Fibroblast of lung (primary cell): ENCODE measurements at regions not wholly inside any gene's neighbourhood (a gene's known extent, or its start where the extent isn't known, plus 50 kb on each side); places are given as distances from the start of the nearest gene placed in this dataset.

Source experiments
- DNase-seq, 2 donors: peaks; one replicate each; pipeline versions ENCODE4 v3.0.0 to v3.0.0-alpha.2; 2010; ENCODE audit warnings: low read depth in 2 of 2
- H2AFZ ChIP-seq: 2 replicates; pipeline ENCODE4 v1.5.1; 2012; ENCODE audit warnings: low read length, control low read depth, inconsistent platforms
- H3K27ac ChIP-seq: 2 replicates; pipeline ENCODE4 v1.5.1; 2011; ENCODE audit warnings: low read length, control low read depth; ENCODE audit not compliant: insufficient read depth
- H3K27me3 ChIP-seq: 2 replicates; pipeline ENCODE4 v1.5.1; 2011; ENCODE audit warnings: mild to moderate bottlenecking, low read length; ENCODE audit not compliant: control insufficient read depth, insufficient read depth
- H3K36me3 ChIP-seq: 2 replicates; pipeline ENCODE4 v1.5.1; 2011; ENCODE audit warnings: low read length; ENCODE audit not compliant: control insufficient read depth, insufficient read depth
- H3K4me1 ChIP-seq: 2 replicates; pipeline ENCODE4 v1.5.1; 2011; ENCODE audit warnings: low read length; ENCODE audit not compliant: control insufficient read depth, insufficient read depth; ENCODE audit errors: extremely low read depth
- H3K4me2 ChIP-seq: 2 replicates; pipeline ENCODE4 v1.5.1; 2011; ENCODE audit warnings: low read length, control low read depth; ENCODE audit not compliant: insufficient read depth; ENCODE audit errors: extremely low read depth
- H3K4me3 ChIP-seq, 4 experiments: fragments of 200-600 bp in 1 of 4; sonication (generic) in 1 of 4; replicated peaks in 1 of 4; 2 replicates each; pipeline ENCODE4 v1.5.1; 2011 to 2016; ENCODE audit warnings: low read length in 4 of 4, low read depth in 3 of 4, mild to moderate bottlenecking in 3 of 4, control low read depth in 2 of 4, inconsistent platforms in 1 of 4, mixed read lengths in 1 of 4; ENCODE audit not compliant: insufficient read depth in 1 of 4; ENCODE audit errors: control extremely low read depth in 1 of 4
- H3K79me2 ChIP-seq: 2 replicates; pipeline ENCODE4 v1.5.1; 2012; ENCODE audit warnings: mild to moderate bottlenecking, low read length, inconsistent platforms; ENCODE audit not compliant: control insufficient read depth, insufficient read depth
- H3K9ac ChIP-seq: 2 replicates; pipeline ENCODE4 v1.5.1; 2011; ENCODE audit warnings: mild to moderate bottlenecking, low read length, control low read depth; ENCODE audit not compliant: insufficient read depth
- H3K9me3 ChIP-seq: 2 replicates; pipeline ENCODE4 v1.5.1; 2012; ENCODE audit warnings: low read depth, low read length; ENCODE audit not compliant: control insufficient read depth, insufficient read depth
- H4K20me1 ChIP-seq: 2 replicates; pipeline ENCODE4 v1.5.1; 2011; ENCODE audit warnings: low read length; ENCODE audit not compliant: control insufficient read depth, insufficient read depth; ENCODE audit errors: extremely low read depth
- CTCF ChIP-seq, 2 donors: IDR thresholded peaks in 1 of 2; conservative IDR thresholded peaks in 1 of 2; 1 replicate in 1 of 2; 2 replicates in 1 of 2; pipeline ENCODE4 v1.5.1; 2011 to 2012; ENCODE audit warnings: low read length in 2 of 2, control low read depth in 1 of 2, inconsistent platforms in 1 of 2, low read depth in 1 of 2, mild to moderate bottlenecking in 1 of 2
- EZH2 ChIP-seq: IDR thresholded peaks from 2 replicates; pipeline ENCODE4 v1.5.1; 2012; ENCODE audit warnings: low read length, control low read depth, mild to moderate bottlenecking; ENCODE audit errors: missing control alignments

- H3K9ac ChIP-seq, result no peak overlapping the region
- no peaks in the 10 kb centered on the region for H3K36me3 ChIP-seq
- H3K27ac ChIP-seq, result no peak overlapping the region
- no peak for DNase-seq
- no peaks in the 10 kb centered on the region for H3K79me2 ChIP-seq
- TF ChIP-seq EZH2, result no peak
- TF ChIP-seq CTCF (conservative IDR thresholded peaks at IDR 0.05 in 1 of 2, IDR thresholded peaks at IDR 0.05 in 1 of 2; ENCODE audit: low read depth in 1 of 2, low read length in 2 of 2), result no peak
- no peaks in the 10 kb centered on the region for H4K20me1 ChIP-seq
- H3K4me1 ChIP-seq, result no peaks in the 10 kb centered on the region
- no peaks in the 10 kb centered on the region for H3K27me3 ChIP-seq
- no peak overlapping the region for H2AFZ ChIP-seq
- H3K4me3 ChIP-seq, result no peak overlapping the region
- no peaks in the 10 kb centered on the region for H3K9me3 ChIP-seq
- H3K4me2 ChIP-seq, result no peak overlapping the region
Measured at GRCh38 chr6:18692929-18693685, 306.0 kb downstream of the RNF144B start.

- H3K79me2 ChIP-seq, result no peaks in the 10 kb centered on the region
Measured at GRCh38 chr6:18693881-18694280, 306.7 kb downstream of the RNF144B start.

GRCh38 chr6:18703546-18703945, 316.4 kb downstream of the RNF144B start:
- Histone ChIP-seq H3K4me2 (no peak overlapping the region), H3K27me3 (no peaks in the 10 kb centered on the region), H3K36me3 (no peaks in the 10 kb centered on the region), H3K79me2 (no peaks in the 10 kb centered on the region), H3K4me1 (no peaks in the 10 kb centered on the region), H3K4me3 (no peak overlapping the region), H3K9me3 (no peaks in the 10 kb centered on the region), H2AFZ (no peak overlapping the region), H4K20me1 (no peaks in the 10 kb centered on the region), H3K27ac (no peak overlapping the region), H3K9ac (no peak overlapping the region)
- TF ChIP-seq EZH2 (no peak), CTCF (conservative IDR thresholded peaks at IDR 0.05 in 1 of 2, IDR thresholded peaks at IDR 0.05 in 1 of 2; ENCODE audit: low read depth in 1 of 2, low read length in 2 of 2) (no peak)
- DNase-seq, result no peak

More at GRCh38 chr6:18693881-18694280, 306.7 kb downstream of the RNF144B start:
- TF ChIP-seq CTCF (conservative IDR thresholded peaks at IDR 0.05 in 1 of 2, IDR thresholded peaks at IDR 0.05 in 1 of 2; ENCODE audit: low read depth in 1 of 2, low read length in 2 of 2) (no peak), EZH2 (no peak)
- H3K27ac ChIP-seq, result no peak overlapping the region
- no peak overlapping the region for H3K9ac ChIP-seq
- H3K4me2 ChIP-seq, result no peak overlapping the region
- no peaks in the 10 kb centered on the region for H3K4me1 ChIP-seq
- H3K9me3 ChIP-seq, result no peaks in the 10 kb centered on the region
- no peak overlapping the region for H2AFZ ChIP-seq
- H4K20me1 ChIP-seq, result no peaks in the 10 kb centered on the region
- DNase-seq, result no peak
- H3K4me3 ChIP-seq, result no peak overlapping the region
- H3K27me3 ChIP-seq, result no peaks in the 10 kb centered on the region
- H3K36me3 ChIP-seq, result no peaks in the 10 kb centered on the region
